Fibroblast of villous mesenchyme (primary cell): ENCODE measurements at regions not wholly inside any gene's neighbourhood (a gene's known extent, or its start where the extent isn't known, plus 50 kb on each side); places are given as distances from the start of the nearest gene placed in this dataset.

Experiments
- DNase-seq: peaks from one replicate; pipeline ENCODE4 v3.0.0-alpha.2; 2010; ENCODE audit warnings: low read depth
- H3K4me3 ChIP-seq: 2 replicates; pipeline ENCODE4 v1.5.1; 2011; ENCODE audit warnings: low read depth, mild to moderate bottlenecking, low read length
- TF ChIP-seq, protein P1 (sequence below): IDR thresholded peaks from 2 replicates; pipeline ENCODE4 v1.5.1; 2012; ENCODE audit warnings: low read depth, mild to moderate bottlenecking, low read length; ENCODE audit not compliant: insufficient read depth

- no peak overlapping the region for H3K4me3 ChIP-seq
- DNase-seq: no peak
- TF ChIP-seq, protein P1, sequence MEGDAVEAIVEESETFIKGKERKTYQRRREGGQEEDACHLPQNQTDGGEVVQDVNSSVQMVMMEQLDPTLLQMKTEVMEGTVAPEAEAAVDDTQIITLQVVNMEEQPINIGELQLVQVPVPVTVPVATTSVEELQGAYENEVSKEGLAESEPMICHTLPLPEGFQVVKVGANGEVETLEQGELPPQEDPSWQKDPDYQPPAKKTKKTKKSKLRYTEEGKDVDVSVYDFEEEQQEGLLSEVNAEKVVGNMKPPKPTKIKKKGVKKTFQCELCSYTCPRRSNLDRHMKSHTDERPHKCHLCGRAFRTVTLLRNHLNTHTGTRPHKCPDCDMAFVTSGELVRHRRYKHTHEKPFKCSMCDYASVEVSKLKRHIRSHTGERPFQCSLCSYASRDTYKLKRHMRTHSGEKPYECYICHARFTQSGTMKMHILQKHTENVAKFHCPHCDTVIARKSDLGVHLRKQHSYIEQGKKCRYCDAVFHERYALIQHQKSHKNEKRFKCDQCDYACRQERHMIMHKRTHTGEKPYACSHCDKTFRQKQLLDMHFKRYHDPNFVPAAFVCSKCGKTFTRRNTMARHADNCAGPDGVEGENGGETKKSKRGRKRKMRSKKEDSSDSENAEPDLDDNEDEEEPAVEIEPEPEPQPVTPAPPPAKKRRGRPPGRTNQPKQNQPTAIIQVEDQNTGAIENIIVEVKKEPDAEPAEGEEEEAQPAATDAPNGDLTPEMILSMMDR: no peak
Measured at GRCh38 chr13:72097568-72097967, 230.6 kb upstream of the DACH1 start.

GRCh38 chr13:72093262-72093661, 226.3 kb upstream of the DACH1 start:
- DNase-seq: no peak
- no peak overlapping the region for H3K4me3 ChIP-seq
- TF ChIP-seq, protein P1: no peak

DNA sequence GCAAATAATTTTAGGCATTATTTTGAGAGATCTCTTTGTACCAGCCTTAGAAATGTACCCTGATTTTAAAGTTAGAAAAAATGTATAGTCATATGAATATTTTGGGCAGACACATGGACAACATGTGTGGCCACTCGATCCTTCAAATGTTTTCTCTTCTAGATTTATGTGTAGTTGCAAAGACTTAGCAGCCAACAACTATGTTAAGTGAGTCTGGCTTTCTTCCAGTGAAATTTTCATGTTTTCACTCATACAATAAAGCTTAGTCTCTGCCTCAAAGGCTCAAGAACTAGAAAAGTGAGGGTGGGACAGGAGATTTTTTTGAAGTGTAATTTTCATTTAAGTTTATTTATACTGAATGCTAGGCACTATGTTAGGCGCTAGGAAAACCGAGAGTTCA, 207.7 kb upstream of the DACH1 start:
- no peak overlapping the region for H3K4me3 ChIP-seq
- no peak for DNase-seq
- TF ChIP-seq, protein P1: no peak

- DNase-seq: no peak
- no peak overlapping the region for H3K4me3 ChIP-seq
- TF ChIP-seq, protein P1: no peak
Measured at GRCh38 chr13:72072261-72072660, 205.3 kb upstream of the DACH1 start.

- H3K4me3 ChIP-seq: no peak overlapping the region
- TF ChIP-seq, protein P1: no peak
- DNase-seq: no peak
Measured at GRCh38 chr13:72071713-72072112, 204.7 kb upstream of the DACH1 start.

GRCh38 chr13:72062566-72062965, 195.6 kb upstream of the DACH1 start:
- H3K4me3 ChIP-seq: no peak overlapping the region
- TF ChIP-seq, protein P1: no peak
- no peak for DNase-seq

DNA sequence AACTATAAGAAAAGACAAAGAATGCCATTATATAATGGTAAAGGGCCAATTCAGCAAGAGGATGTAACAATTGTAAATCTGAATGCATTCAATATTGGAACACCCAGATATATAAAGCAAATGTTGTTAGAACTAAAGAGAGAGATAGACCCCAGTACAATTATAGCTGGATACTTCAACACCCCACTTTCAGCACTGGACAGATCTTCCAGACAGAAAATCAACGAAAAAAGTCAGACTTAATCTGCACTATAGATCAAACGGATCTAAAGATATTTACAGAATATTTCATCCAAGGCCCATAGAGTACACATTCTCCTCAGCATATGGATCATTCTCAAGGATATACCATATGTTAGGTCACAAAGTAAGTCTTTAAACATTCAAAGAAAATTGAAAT, 194.6 kb upstream of the DACH1 start:
- no peak overlapping the region for H3K4me3 ChIP-seq
- TF ChIP-seq, protein P1: no peak
- DNase-seq: no peak
